RKO (cell line): ENCODE measurements at regions not wholly inside any gene's neighbourhood (a gene's known extent, or its start where the extent isn't known, plus 50 kb on each side); places are given as distances from the start of the nearest gene placed in this dataset.

ENCODE experiments used
- DNase-seq: peaks from one replicate; pipeline ENCODE4 v3.0.0-alpha.2; 2016; ENCODE audit warnings: low spot score

DNA sequence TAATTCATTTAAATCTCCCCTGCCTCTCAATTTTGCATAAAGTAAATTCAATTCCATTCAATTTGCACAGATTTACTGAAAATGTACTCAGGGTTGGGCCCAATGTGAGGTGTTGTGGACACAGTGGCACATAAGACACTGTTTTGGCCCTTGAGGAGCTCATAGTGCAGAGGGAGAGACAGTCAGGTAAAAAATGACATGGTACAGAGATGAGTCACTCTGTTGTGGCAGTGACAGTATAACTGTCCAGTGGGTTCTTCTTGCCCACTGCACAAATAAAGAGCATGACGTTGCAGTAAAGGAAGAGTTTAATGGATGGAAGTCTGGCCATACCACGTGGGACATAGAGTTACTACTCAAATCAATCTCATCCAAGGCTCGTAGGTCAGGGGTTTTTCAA is 400.3 kb upstream of the TRIB2 start:
- DNase-seq: no peak

DNA sequence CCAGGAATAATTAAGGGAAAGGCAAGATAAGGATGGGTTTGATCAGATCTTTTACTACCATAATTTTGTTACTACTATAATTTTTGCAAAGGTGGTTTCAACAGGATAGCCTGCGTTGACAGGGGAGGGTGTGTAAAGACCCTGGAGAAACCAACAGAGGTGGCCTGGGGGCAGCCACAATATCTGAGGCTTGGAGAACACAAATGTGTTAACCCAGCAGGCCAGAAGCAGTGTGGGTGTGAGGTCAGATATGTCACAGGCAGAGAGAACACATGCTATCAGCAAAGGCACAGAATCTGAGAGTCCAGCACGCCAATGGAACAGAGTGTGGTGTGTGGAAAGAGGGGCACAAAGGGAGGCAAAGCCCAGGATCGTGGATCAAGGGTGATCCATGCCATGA is 399.4 kb upstream of the TRIB2 start:
- DNase-seq: no peak

DNA sequence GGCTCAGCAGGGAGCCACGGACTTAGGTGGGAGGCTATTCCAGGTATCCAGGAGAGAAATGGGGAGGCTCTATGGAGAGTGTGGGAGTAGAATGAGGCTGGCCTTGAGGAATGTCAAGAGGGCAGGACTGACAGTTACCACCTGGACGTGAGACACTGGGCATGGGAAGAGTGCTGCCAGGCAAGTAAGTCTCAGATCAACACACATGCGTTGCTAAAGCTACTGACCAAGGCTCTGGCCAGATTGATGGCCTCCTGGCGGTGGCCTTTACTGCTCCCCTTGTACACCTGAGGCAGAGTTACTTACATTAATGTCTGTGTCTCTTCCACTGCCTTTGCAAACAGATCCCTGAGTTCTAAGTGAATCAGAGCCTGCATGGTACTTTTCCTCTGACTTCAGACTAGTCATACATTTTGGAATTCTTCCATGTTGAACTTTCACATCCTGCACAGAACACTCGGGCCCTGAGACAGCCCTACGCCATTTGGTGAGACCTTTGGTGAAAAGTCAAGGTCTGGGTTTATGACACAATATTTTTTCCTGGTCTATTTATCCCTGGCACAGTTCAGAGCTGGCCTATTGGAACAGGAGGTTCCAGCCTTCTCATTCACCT is 398.8 kb upstream of the TRIB2 start:
- DNase-seq: peak; percentile 55

DNA sequence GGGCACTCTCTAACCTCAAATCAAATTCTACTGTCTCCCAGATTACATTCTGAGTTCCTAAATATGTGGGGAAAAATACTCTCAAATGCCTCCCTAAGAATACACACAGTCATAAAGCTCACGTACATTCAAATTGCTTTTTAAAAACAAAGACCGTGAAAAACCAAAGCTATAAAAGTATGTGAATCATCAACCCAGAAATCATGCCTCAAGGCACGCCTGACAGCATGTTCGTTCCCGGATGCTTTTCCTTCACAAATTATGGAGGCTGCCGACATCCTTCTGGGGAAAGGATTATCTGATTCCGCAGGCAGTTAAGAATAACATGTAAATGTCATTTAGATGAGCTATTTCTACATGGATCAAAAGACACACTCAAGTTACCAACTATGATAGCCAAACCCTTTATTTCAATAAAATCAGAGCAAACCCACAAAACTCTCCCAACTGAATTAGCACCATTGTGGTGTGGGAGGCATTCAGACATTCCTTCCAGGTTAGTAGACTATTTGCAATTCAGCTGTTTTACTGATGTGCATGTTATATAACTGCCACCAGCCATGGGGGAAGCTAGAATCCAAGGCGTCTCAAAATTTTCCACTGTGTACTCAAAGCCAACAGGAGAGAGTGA is 398.2 kb upstream of the TRIB2 start:
- no peak for DNase-seq

DNA sequence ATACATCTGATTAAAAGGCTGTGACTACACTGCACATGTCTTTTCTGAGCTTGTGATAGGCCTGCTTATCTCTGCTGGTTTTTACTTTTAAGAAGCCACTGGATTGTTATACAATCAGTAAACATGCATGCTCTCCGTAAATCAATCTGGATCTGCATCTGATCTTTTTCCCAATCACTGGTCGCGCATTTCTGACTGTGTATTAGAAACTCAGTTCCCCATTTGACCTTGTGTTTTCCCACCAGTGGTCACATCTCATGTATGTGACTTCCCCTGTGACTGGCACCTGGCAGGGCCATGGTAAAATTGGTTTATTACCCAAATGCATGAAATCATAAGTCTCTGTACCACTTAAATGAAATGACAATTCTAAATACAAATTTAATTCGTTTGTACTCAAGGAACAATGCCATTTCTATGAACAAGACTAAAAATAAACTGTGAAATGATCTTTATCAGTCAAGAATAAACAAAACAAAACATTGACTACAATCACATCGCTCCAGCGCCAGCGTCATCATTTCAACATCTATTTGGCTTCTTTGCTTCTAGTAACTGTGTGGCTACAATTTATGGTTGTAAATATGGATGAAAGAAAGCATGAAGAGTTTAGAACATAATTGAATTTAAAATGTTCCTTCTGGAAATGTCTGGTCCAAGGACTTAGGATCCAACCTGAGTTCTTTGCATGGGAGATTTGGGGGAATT is 396.6 kb upstream of the TRIB2 start:
- no peak for DNase-seq

DNA sequence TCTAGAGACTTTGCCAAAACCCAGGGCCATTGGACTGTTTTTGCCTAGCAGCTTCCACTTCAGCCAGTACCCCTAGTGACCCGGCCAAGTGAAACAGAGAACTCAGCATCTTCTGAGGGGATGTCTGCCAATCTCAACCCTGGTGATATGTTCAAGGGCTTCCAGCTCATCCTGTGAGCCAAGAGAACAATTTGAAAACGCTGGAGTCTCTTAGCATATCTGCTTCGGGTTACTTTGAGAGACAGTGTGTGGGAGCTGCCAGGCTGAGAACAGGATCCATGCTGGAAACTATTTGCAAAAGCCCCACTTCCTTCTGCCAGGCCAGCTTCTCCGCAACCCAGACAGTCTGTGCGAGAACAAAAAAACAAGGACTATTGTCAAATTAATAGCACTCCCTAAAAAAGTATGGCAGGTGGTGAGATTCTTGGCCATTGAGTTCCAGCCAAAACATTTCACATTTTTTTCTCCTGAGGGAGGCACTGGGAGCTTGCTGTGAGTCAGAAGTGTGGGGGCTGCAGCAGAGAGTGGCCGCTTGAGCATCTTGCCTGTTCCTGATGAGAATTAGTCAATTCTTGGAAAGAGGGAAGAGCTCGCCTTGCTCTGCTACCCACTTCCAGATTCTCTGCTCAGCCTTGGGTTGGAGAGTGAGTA is 395.6 kb upstream of the TRIB2 start:
- peak; percentile 44 for DNase-seq

DNA sequence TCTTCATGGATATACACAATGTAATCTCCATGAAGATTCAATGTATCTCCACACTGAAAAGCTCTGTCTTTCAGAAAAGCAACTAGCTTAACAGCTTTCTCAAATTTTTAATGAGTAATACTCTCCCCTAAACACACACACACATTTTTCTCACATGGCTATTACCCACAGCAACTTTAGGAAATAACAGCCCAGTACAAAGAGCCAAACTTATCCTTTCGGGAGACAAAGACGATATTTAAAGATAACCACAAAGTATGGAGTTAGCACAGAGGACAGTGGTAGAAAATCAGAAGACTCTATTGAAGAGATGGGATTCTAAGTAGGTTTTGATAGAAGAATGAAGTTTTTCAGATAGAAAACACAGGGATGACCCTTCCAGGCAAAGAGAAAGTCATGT is 394.9 kb upstream of the TRIB2 start:
- no peak for DNase-seq

DNA sequence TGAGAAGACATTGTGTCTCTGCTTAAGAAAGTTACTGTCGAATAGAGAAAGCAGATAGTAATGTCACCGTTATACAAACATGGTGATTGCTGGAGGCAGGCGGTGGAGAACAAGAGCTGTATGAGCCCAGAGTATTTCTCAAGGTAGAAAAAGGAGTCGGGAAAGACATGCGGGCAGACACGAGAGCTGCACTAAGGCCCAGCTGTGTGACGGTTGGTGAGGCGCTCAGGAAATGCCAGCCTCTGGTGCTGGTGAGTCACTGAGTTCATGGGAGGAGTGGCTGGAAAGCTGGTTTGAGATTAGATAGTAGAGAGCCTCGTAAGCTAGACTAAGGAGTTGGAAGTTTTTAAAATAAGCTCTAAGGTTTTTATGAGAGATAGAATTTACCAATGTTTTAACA is 390.9 kb upstream of the TRIB2 start:
- DNase-seq: peak; percentile 28

DNA sequence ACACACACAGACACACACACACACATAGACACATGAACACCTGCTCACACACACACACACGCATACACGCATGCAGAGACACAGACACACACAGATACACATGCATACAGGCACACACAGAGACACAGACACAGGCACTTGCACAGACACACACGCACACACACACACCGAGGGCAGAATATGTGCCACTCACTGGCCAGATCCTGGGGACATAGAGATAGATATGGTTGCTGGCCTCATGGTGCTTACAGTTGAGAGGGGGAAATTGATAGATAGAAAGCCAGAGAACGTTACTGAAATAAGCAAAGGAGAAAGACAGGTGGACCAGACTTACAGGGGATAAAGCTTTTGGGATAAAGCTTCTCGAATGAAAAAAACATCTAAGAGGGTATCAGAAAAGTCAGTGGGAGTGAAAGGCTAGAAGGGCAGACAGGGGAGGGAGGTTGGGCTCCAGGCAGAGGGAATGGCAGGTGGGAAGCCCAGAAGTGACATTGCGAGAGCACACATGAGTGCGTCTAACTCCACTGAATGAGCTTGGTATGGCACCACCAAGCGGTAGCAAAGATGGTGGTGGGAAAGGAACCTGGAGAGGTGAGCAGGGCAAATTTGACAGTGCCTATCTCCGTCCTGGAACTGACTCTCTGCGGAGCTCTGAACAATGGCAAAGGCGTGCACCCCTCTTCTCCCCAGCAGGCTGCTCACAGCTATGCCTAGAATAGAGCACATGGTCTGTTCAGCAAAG is 390.1 kb upstream of the TRIB2 start:
- no peak for DNase-seq

DNA sequence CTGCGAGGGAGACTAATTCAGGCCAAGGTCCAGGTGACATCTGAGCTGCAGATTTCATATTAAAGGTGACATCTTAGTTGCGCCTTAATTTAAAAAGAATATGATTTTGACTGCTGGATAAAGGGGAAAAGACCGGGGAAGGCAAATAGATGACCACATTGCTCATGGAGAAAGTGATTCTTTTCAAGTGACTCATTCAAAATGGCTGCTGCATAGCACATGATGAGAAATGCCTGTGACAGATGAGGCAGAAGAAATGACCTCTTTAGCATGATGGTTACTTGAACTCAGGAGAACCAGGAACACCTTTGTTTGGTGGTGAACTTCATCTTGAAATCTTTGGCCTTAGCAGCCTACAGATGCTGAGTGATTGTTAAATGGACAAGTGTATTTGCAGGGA is 385.8 kb upstream of the TRIB2 start:
- DNase-seq: peak; percentile 45

DNA sequence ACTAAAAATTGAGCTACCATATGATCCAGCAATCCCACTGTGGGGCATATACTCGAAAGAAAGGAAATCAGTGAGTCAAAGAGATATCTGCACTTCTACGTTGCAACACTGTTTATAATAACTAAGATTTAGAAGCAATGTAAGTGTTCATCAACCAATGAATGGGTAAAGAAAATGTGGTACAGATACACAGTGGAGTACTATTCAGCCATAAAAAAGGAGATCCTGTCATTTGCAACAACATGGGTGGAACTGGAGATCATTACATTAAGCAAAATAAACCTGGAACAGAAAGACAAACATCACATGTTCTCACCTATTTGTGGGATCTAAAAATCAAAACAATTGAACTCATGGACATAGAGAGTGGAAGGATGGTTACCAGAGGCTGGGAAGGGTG is 385.0 kb upstream of the TRIB2 start:
- no peak for DNase-seq

DNA sequence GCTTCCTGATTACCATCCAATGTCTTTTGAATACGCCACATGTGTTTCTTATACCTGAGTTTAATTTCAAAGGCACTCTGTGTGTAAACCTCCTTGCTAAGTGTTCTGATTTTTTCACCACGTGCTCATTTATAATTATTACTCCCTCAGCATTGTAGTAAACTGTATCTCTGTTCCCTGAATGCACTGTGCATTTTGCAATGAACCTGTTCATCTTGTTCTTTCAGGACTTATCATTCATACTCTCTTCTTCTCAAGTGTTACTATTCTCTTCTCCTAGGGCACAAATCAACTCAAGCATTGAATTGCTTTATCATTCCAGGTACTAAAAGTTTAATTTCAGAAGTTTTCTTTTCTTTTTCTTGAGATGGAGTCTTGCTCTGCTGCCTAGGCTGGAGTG is 383.4 kb upstream of the TRIB2 start:
- no peak for DNase-seq

DNA sequence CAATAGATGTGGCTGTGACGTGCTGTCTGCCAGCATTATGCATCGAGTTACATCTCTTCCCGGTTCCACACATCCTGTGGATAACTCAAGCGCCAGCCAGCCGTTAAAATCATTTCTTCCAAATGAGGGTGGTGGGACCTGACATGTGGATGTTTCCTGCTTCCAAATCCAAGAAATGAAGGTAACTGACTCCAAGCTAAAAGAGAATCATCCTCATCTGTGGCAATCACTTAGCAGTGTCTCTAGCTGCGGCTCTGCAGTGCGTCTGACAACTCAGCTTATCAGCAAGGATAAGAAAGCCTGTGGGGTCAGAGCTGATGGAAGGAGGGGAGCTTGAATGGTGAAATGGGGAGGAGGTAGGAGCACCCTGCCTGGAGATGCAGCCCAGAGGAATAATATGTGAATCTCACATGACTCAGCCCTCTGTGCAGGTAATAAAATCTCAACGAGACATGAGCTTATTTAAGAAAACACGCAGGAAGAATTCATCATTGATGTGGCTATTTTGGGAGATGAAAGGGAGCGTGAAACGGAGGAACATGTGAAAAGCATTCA is 382.2 kb upstream of the TRIB2 start:
- DNase-seq: no peak

DNA sequence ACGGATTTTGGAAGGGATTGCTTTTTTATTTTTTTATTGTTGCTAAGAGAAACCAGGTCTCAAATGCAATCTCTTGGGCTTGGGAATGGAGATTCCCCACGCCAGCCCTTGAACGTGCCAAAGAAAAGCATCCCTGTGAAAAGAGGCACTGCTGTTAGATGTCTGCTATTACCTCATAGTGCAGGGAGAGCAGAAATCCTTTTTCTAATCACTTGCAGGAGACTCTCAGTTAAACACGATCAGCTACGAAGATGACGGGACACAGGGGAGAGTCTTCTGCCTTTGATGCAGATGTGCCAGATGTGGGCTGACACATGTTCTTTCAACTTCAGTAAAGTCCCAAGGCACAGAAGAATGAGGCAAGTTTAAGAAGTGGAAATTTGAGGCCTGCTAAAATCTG is 381.6 kb upstream of the TRIB2 start:
- DNase-seq: no peak

DNA sequence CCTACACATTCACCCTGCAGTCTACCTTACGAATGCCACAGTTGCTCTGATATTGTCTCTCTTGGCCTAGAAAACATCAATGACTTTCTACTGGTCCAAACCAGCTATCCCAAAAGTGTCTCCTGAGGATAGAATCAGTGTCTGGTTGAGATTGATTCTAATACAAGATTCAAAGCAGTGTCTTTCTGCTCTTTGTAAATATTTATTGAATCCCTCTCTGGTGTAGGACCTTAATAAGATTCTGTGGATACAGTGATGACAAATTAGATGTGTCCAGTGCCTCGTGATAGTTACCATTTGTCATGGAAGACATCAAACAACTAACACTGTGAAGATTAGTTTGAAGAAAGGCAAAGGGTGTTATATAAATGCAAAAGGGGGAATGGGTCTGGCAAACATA is 380.7 kb upstream of the TRIB2 start:
- DNase-seq: no peak

DNA sequence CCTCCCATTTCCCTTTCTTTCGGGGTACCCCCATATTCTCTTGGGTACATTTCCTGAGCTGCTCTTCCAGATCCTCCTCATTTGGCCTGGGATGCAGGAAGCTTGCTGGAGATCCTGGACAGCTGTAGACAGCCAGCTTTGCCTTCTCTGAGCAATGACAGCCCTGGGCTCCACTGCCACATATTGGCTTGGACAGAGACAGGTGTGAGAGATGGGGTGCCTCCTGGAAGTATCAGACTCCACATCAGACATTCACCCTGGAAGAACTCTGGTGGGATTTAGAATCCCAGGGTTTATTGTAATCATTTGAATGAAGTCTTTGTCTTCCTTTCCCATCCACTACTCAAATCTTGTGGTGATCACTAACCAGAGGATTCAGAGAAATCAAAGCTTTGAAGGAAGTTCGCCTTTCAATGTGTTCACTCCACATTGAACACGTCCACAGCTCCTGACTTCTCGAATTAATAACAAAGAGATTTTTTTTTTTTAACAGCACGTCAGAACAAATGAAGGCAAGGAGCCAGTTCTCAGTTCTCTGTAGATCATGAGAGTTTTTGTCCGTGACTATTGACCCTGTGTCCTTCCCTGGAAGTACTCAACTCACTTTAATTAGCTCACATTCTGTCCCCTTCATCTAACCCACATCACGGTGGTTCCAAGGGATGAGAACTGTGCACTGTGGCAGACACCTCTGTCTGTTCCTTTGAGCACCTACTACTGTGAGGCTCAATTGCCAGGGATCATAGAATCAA is 377.6 kb upstream of the TRIB2 start:
- DNase-seq: no peak

DNA sequence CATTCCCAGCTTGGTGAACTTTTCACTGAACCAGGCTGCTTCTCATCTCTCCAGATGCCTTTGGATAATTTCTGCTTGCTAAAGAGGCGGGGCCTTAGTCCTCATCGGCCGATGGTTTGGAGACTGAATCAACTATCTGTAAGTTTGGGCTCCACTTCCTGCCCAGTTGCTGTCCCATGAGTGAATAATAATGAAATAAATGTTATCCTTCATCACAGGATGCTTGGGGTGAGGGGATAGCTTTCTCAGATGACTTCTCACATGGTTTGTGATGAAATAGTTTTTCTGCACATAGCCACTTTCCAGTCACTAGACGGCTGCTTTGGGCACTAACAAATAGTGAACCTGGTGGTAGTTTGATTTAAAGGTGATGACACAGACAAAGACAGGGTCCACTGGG is 376.6 kb upstream of the TRIB2 start:
- DNase-seq: no peak

DNA sequence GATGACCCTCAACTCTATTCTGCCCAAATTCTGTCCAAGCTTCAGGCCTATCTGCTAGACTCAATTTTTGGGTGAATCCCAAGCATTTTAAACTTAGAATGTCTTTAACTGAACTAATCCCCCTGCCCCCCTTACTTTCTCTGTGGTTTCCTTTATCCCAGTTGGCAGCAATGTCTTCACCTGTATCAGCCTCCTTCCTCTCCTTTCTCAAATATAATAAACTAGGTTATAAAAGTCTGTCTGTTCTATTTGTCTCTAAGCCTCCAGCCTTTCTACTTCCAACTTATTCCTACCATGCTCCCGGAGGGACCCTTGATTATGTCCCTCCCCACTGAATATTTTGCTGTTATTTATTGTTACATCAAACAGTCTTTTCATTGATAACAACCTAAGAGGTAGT is 375.5 kb upstream of the TRIB2 start:
- DNase-seq: no peak

DNA sequence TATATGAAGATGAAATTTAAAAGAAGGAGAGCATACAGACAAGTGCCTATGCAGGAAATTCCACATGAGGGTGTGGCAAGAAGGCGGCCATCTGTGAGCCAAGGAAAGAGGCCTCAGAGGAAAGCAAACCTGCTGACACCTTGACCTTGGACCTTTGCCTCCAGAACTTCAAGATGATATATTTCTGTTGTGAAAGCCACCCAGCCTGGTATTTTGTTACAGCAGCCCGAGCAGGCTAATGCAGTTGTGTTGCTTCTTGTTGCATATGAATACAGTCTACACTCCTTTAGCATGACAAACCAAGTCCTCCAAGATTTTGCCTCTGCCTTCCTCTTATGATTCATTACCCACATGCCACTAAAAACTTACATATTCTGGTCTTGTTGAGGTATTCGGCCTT is 374.8 kb upstream of the TRIB2 start:
- DNase-seq: no peak

DNA sequence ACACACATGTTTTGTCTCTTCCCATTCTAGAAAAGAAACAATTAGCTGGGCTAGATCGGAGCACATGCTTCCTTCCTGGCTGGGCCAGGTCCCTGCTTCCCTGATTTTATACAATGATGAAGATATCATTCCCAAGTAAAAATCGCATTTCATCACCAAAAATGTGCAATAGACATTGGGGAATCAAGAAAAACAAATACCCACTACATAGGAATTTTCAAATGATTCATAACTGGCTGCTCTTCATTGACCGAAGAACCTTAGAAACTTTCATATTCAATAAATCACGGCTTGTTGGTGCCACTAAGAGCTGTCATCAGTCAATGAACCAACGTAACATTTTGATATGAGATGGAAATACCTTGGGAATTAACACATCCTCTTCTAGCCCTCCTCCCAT is 373.6 kb upstream of the TRIB2 start:
- DNase-seq: no peak

DNA sequence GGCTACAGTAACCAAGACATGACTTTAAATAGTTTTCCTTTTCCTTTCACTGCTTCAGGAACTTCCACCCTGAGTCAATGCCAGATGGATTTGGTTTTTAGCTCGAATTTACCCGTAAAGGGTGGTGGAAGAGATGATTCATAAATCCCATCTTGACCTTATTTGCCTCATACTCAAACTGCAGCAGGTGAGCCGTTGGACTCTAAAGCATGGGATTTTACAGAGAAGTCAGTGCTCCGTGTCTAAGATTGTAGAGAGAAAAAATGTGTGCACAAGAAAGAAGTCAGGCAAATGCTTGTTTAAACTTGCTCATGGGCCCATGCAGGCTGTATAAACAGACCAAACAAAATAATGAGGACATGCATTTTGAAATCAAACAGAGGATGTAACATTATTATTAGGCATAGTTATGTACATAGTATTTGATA is 369.7 kb upstream of the TRIB2 start:
- DNase-seq: no peak
